Left ventricle myocardium inferior (tissue), 1 donor: ENCODE measurements at regions not wholly inside any gene's neighbourhood (a gene's known extent, or its start where the extent isn't known, plus 50 kb on each side); places are given as distances from the start of the nearest gene placed in this dataset.

Source experiments
- DNase-seq: peaks from one replicate; pipeline ENCODE4 v3.0.0-alpha.2; 2020
- H3K27ac ChIP-seq: fragments of 200-600 bp; replicated peaks from 2 replicates; pipeline ENCODE4 v1.8.0; 2021
- H3K27me3 ChIP-seq: fragments of 200-600 bp; 2 replicates; pipeline ENCODE4 v1.8.0; 2021; ENCODE audit warnings: low read depth
- H3K36me3 ChIP-seq: fragments of 200-600 bp; 2 replicates; pipeline ENCODE4 v1.8.0; 2021
- H3K4me1 ChIP-seq: fragments of 200-600 bp; 2 replicates; pipeline ENCODE4 v1.8.0; 2021
- H3K4me3 ChIP-seq: fragments of 200-600 bp; 2 replicates; pipeline ENCODE4 v1.8.0; 2021; ENCODE audit warnings: mild to moderate bottlenecking, moderate library complexity
- H3K9me3 ChIP-seq: fragments of 200-600 bp; replicated peaks from 2 replicates; pipeline ENCODE4 v1.8.0; 2021
- CTCF ChIP-seq: fragments of 200-600 bp; IDR thresholded peaks from 2 replicates; pipeline ENCODE4 v1.8.0; 2021; ENCODE audit warnings: antibody characterized with exemption, mild to moderate bottlenecking, borderline replicate concordance
- intact Hi-C: fragments of 100-400 bp; cut with micrococcal nuclease; formaldehyde crosslinking; loops from one replicate; pipeline ENCODE4 v1.11.0; 2022
- donor health status: DM: no; HTN: yes; CAD: no; lungs with severe emphysema.

GRCh38 chr1:38101037-38101785 is 54.6 kb upstream of the POU3F1 start:
- no peak for TF ChIP-seq CTCF
- H3K27ac ChIP-seq: no peak overlapping the region

GRCh38 chr1:38098101-38098847 is 51.7 kb upstream of the POU3F1 start:
- no peaks in the 10 kb centered on the region for H3K9me3 ChIP-seq
- peaks cover 48% of the 10 kb centered on the region for H3K27me3 ChIP-seq
- no peak for DNase-seq
- no peak overlapping the region for H3K4me3 ChIP-seq
- TF ChIP-seq CTCF: no peak
- H3K27ac ChIP-seq: no peak overlapping the region
- no peaks in the 10 kb centered on the region for H3K4me1 ChIP-seq
- H3K36me3 ChIP-seq: no peaks in the 10 kb centered on the region
- intact Hi-C loops: no loop called here

More at GRCh38 chr1:38101037-38101785, 54.6 kb upstream of the POU3F1 start:
- Histone ChIP-seq H3K36me3 (no peaks in the 10 kb centered on the region), H3K4me1 (no peaks in the 10 kb centered on the region), H3K4me3 (no peak overlapping the region), H3K9me3 (no peaks in the 10 kb centered on the region), H3K27me3 (peaks cover 36% of the 10 kb centered on the region)
- intact Hi-C loops: no loop called here
- no peak for DNase-seq

- TF ChIP-seq CTCF: no peak
- Histone ChIP-seq H3K4me1 (no peaks in the 10 kb centered on the region), H3K27me3 (peaks cover 54% of the 10 kb centered on the region), H3K27ac (no peak overlapping the region), H3K9me3 (no peaks in the 10 kb centered on the region), H3K4me3 (no peak overlapping the region), H3K36me3 (no peaks in the 10 kb centered on the region)
- no peak for DNase-seq
- intact Hi-C loops: no loop called here
Measured at GRCh38 chr1:38097284-38097898, 50.8 kb upstream of the POU3F1 start.
